Heart left ventricle (tissue), 16 donors: ENCODE measurements at regions not wholly inside any gene's neighbourhood (a gene's known extent, or its start where the extent isn't known, plus 50 kb on each side); places are given as distances from the start of the nearest gene placed in this dataset.

Source experiments
- ATAC-seq, 4 donors: fragments of 200-7000 bp; cut with Tn5 transposase; one replicate each; pipeline ENCODE4 v1.9.1; 2020 to 2022; ENCODE audit warnings: moderate library complexity in 4 of 4, mild to moderate bottlenecking in 3 of 4, moderate number of reproducible peaks in 1 of 4
- DNase-seq, 5 donors: peaks; one replicate each; pipeline ENCODE4 v3.0.0-alpha.2; 2020
- H3K27ac ChIP-seq, 12 donors: fragments of 200-600 bp; sonication (generic) in 4 of 12; one replicate each; pipeline versions ENCODE4 v1.5.0 to v1.8.0; 2016 to 2022; ENCODE audit warnings: mild to moderate bottlenecking in 2 of 12
- H3K27me3 ChIP-seq, 9 donors: fragments of 200-600 bp; sonication (generic) in 2 of 9; one replicate each; pipeline versions ENCODE4 v1.5.1 to v1.8.0; 2016 to 2022; ENCODE audit warnings: mild to moderate bottlenecking in 3 of 9
- H3K36me3 ChIP-seq, 9 donors: fragments of 200-600 bp; sonication (generic) in 2 of 9; one replicate each; pipeline versions ENCODE4 v1.5.0 to v1.8.0; 2018 to 2022; ENCODE audit warnings: mild to moderate bottlenecking in 2 of 9
- H3K4me1 ChIP-seq, 12 donors: fragments of 200-600 bp; sonication (generic) in 4 of 12; one replicate each; pipeline versions ENCODE4 v1.5.0 to v1.8.0; 2016 to 2022; ENCODE audit warnings: mild to moderate bottlenecking in 3 of 12
- H3K4me3 ChIP-seq, 12 donors: fragments of 200-600 bp; sonication (generic) in 4 of 12; one replicate each; pipeline versions ENCODE4 v1.5.0 to v1.8.0; 2017 to 2022; ENCODE audit warnings: mild to moderate bottlenecking in 9 of 12, moderate library complexity in 4 of 12
- H3K9me3 ChIP-seq, 12 donors: fragments of 200-600 bp; sonication (generic) in 4 of 12; one replicate each; pipeline versions ENCODE4 v1.5.0 to v1.8.0; 2016 to 2022; ENCODE audit warnings: mild to moderate bottlenecking in 1 of 12
- CTCF ChIP-seq, 12 donors: fragments of 200-600 bp; sonication (generic) in 4 of 12; IDR thresholded peaks; one replicate each; pipeline versions ENCODE4 v1.5.0 to v1.8.0; 2018 to 2022; ENCODE audit warnings: antibody characterized with exemption in 12 of 12, mild to moderate bottlenecking in 5 of 12
- POLR2A ChIP-seq, 2 donors: fragments of 450-650 bp; IDR thresholded peaks; one replicate each; pipeline ENCODE4 v1.6.1; 2017; ENCODE audit warnings: antibody characterized with exemption in 2 of 2, mild to moderate bottlenecking in 2 of 2, moderate library complexity in 2 of 2
- WGBS, 4 donors: extraction: QIAGEN DNeasy Blood & Tissue Kit in 2 of 4; methylation state at CpG; one replicate each; pipeline versions ENCODE4 v1.1.5 to v1.1.7; 2013 to 2018; 5-methylcytosine and 5-hydroxymethylcytosine counted together
- intact Hi-C, 10 donors: fragments of 100-400 bp; cut with DNase I; formaldehyde crosslinking; loops; one replicate each; pipeline versions ENCODE4 v1.11.1 to v1.14.2; 2022
- donor health status: ischemic (EF 13 %, LVEDD 7.1; RV severe dilation, severe dysfunction).
- donor health status: healthy with polysubstance abuse.
- donor health status: DM: no; HTN: yes; CAD: no.
- donor health status: DM: no; HTN: no; CAD: no.
- donor health status: ischemic (EF 25% LVEDD 6.9; RV normal size, moderate dysfunction).
- donor health status: ischemic (EF 25% LVEDD 5.7; RV mildly dilated, moderate dysfunction).
- donor health status: healthy.
- donor health status: DM: yes; HTN: yes; CAD: no.
- donor health status: ischemic (EF 35%, LVEDD 5.7; RV mildly dilated, moderate dysfunction).
- donor health status: nonischemic (EF 11% LVEDD 7.7; RV severe dilation, severe dysfunction).
- donor health status: DM: yes; HTN: yes; CAD: no.
- donor health status: PGD.
- donor health status: ischemic (EF 29% LVEDD 5.4; RV normal size, mild dysfunction).
- donor health status: nonischemic (EF 23%, LVEDD 6.1; RV moderate dilation, normal function).

GRCh38 chrX:5080791-5081190 lies 1147.9 kb downstream of the NLGN4X start:
- H3K9me3 ChIP-seq = no peaks in the 10 kb centered on the region
- ATAC-seq (no peak), DNase-seq (no peak)
- H3K4me3 ChIP-seq = no peak overlapping the region
- H3K27ac ChIP-seq = no peak overlapping the region
- no peak for TF ChIP-seq POLR2A (IDR thresholded peaks at IDR 0.05)
- no peak for TF ChIP-seq CTCF (IDR thresholded peaks at IDR 0.05)
- H3K4me1 ChIP-seq = no peaks in the 10 kb centered on the region
- WGBS, 4 donors = 44 to 67% (median 50%) methylated on average over 3 to 4 of the region's 4 CpGs
- intact Hi-C loops = no loop called here
- no peaks in the 10 kb centered on the region for H3K27me3 ChIP-seq
- H3K36me3 ChIP-seq = no peaks in the 10 kb centered on the region

- intact Hi-C loops = no loop called here
- 67 to 82% (median 79%) methylated on average over 5 of the region's 5 CpGs for WGBS, 4 donors
- H3K36me3 ChIP-seq = no peaks in the 10 kb centered on the region
- TF ChIP-seq POLR2A (IDR thresholded peaks at IDR 0.05) = no peak
- TF ChIP-seq CTCF (IDR thresholded peaks at IDR 0.05) = no peak
- DNase-seq (no peak), ATAC-seq (no peak)
- no peak overlapping the region for H3K4me3 ChIP-seq
- no peaks in the 10 kb centered on the region for H3K4me1 ChIP-seq
- H3K27me3 ChIP-seq = no peaks in the 10 kb centered on the region
- peaks cover 0 to 5% (median 0%) of the 10 kb centered on the region in 12 donors for H3K9me3 ChIP-seq
- no peak overlapping the region for H3K27ac ChIP-seq
These were observed 1160.1 kb downstream of the NLGN4X start for GRCh38 chrX:5068550-5068949.

GRCh38 chrX:5057786-5058185 lies 1170.9 kb downstream of the NLGN4X start:
- Histone ChIP-seq H3K9me3 (no peaks in the 10 kb centered on the region), H3K4me1 (no peaks in the 10 kb centered on the region), H3K27me3 (no peaks in the 10 kb centered on the region), H3K4me3 (no peak overlapping the region), H3K36me3 (no peaks in the 10 kb centered on the region), H3K27ac (no peak overlapping the region)
- DNase-seq (no peak), ATAC-seq (peak in 1 of 4 donors; percentile 36)
- intact Hi-C loops = no loop called here
- WGBS, 4 donors = 38 to 59% (median 55%) methylated on average over 2 of the region's 2 CpGs
- TF ChIP-seq POLR2A (IDR thresholded peaks at IDR 0.05) (no peak), CTCF (IDR thresholded peaks at IDR 0.05) (no peak)

- H3K4me3 ChIP-seq = no peak overlapping the region
- TF ChIP-seq POLR2A (IDR thresholded peaks at IDR 0.05) (no peak), CTCF (IDR thresholded peaks at IDR 0.05) (no peak)
- intact Hi-C loops = no loop called here
- peaks cover 0 to 10% (median 0%) of the 10 kb centered on the region in 12 donors for H3K9me3 ChIP-seq
- H3K27me3 ChIP-seq = no peaks in the 10 kb centered on the region
- H3K4me1 ChIP-seq = peaks cover 0 to 5% (median 0%) of the 10 kb centered on the region in 12 donors
- no peaks in the 10 kb centered on the region for H3K36me3 ChIP-seq
- DNase-seq = no peak
- no peak for ATAC-seq
- no peak overlapping the region for H3K27ac ChIP-seq
These were observed 1173.8 kb downstream of the NLGN4X start for GRCh38 chrX:5054852-5055251.
